22Rv1 (cell line): ENCODE measurements at regions not wholly inside any gene's neighbourhood (a gene's known extent, or its start where the extent isn't known, plus 50 kb on each side); places are given as distances from the start of the nearest gene placed in this dataset.

Experiments
- ZFX ChIP-seq: fragments of 450-650 bp; IDR thresholded peaks from 2 replicates; pipeline ENCODE4 v1.6.1; 2017; ENCODE audit warnings: antibody characterized with exemption, borderline replicate concordance
- TF ChIP-seq, protein P1 (sequence below): fragments of 450-650 bp; IDR thresholded peaks from 2 replicates; pipeline ENCODE4 v1.5.1; 2017; ENCODE audit warnings: mild to moderate bottlenecking

- TF ChIP-seq, protein P1, sequence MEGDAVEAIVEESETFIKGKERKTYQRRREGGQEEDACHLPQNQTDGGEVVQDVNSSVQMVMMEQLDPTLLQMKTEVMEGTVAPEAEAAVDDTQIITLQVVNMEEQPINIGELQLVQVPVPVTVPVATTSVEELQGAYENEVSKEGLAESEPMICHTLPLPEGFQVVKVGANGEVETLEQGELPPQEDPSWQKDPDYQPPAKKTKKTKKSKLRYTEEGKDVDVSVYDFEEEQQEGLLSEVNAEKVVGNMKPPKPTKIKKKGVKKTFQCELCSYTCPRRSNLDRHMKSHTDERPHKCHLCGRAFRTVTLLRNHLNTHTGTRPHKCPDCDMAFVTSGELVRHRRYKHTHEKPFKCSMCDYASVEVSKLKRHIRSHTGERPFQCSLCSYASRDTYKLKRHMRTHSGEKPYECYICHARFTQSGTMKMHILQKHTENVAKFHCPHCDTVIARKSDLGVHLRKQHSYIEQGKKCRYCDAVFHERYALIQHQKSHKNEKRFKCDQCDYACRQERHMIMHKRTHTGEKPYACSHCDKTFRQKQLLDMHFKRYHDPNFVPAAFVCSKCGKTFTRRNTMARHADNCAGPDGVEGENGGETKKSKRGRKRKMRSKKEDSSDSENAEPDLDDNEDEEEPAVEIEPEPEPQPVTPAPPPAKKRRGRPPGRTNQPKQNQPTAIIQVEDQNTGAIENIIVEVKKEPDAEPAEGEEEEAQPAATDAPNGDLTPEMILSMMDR = no peak
- no peak for TF ChIP-seq ZFX
Measured at GRCh38 chr13:54709546-54709945, 1680.9 kb downstream of the OLFM4 start.
